ENCODE measurements at regions not wholly inside any gene's neighbourhood (a gene's known extent, or its start where the extent isn't known, plus 50 kb on each side); places are given as distances from the start of the nearest gene placed in this dataset.

DNA sequence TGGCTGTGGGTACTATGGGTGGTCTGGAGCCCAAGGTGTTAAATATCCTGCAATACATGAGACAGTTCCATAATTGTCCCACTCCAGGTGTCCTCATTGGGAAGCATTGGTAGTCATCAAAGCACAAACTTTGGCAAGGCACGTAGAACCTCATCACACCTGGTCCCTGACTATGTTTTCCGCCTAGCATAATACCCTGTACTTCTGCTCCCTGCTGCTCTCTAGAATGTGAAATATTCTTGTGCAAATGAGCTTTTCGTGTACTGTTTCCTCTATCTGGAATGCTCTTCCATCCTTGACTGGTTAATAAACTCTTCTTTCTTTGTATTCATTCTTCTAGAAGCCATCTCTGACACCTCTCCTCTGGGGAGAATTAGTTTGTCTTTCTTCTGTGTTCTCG, 103.2 kb downstream of the EBLN2 start:
- peaks cover 1% of the 10 kb centered on the region for H3K36me3 Mint-ChIP-seq (ENCODE audit: low read depth)
- H3K27ac Mint-ChIP-seq (ENCODE audit: unreplicated experiment): no peak overlapping the region
- no peaks in the 10 kb centered on the region for H3K4me1 Mint-ChIP-seq (ENCODE audit: low read depth)
- peaks cover 23% of the 10 kb centered on the region for H3K27me3 Mint-ChIP-seq (ENCODE audit: low read depth)
- H3K9me3 Mint-ChIP-seq (ENCODE audit: low read depth): peaks cover 3% of the 10 kb centered on the region
- TF ChIP-seq, protein P1, sequence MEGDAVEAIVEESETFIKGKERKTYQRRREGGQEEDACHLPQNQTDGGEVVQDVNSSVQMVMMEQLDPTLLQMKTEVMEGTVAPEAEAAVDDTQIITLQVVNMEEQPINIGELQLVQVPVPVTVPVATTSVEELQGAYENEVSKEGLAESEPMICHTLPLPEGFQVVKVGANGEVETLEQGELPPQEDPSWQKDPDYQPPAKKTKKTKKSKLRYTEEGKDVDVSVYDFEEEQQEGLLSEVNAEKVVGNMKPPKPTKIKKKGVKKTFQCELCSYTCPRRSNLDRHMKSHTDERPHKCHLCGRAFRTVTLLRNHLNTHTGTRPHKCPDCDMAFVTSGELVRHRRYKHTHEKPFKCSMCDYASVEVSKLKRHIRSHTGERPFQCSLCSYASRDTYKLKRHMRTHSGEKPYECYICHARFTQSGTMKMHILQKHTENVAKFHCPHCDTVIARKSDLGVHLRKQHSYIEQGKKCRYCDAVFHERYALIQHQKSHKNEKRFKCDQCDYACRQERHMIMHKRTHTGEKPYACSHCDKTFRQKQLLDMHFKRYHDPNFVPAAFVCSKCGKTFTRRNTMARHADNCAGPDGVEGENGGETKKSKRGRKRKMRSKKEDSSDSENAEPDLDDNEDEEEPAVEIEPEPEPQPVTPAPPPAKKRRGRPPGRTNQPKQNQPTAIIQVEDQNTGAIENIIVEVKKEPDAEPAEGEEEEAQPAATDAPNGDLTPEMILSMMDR (IDR thresholded peaks at IDR 0.05): no peak
- H3K4me3 Mint-ChIP-seq (ENCODE audit: unreplicated experiment): no peak overlapping the region
- no peak for DNase-seq (ENCODE audit: low spot score)

DNA sequence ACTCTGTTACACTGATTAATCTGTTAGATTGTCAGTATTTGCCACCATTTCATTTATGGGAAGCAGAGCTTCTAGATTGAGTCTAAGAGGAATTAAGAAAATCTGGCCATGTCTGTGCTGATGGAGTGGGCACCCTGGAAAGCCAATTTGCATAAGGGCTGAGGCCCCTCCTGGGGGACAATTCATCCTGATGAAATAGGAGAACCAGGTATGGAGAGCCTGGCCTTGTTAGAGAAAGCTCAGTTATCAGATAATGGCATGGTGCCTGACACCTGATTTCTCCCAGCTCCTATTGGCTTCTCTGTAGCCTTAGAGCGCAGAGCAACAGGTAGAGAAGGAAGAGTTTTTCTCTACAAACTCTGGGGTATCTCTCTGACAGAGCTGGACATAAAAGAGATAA, 114.2 kb downstream of the EBLN2 start:
- Mint-ChIP-seq H3K27ac (ENCODE audit: unreplicated experiment) (no peak overlapping the region), H3K4me3 (ENCODE audit: unreplicated experiment) (no peak overlapping the region), H3K9me3 (ENCODE audit: low read depth) (peaks cover 2% of the 10 kb centered on the region), H3K4me1 (ENCODE audit: low read depth) (no peaks in the 10 kb centered on the region), H3K27me3 (ENCODE audit: low read depth) (peaks cover 6% of the 10 kb centered on the region), H3K36me3 (ENCODE audit: low read depth) (no peaks in the 10 kb centered on the region)
- no peak for DNase-seq (ENCODE audit: low spot score)
- TF ChIP-seq, protein P1 (IDR thresholded peaks at IDR 0.05): no peak

- TF ChIP-seq, protein P1 (IDR thresholded peaks at IDR 0.05): no peak
- H3K36me3 Mint-ChIP-seq (ENCODE audit: low read depth): no peaks in the 10 kb centered on the region
- no peaks in the 10 kb centered on the region for H3K4me1 Mint-ChIP-seq (ENCODE audit: low read depth)
- H3K4me3 Mint-ChIP-seq (ENCODE audit: unreplicated experiment): no peak overlapping the region
- DNase-seq (ENCODE audit: low spot score): no peak
- peaks cover 2% of the 10 kb centered on the region for H3K9me3 Mint-ChIP-seq (ENCODE audit: low read depth)
- H3K27me3 Mint-ChIP-seq (ENCODE audit: low read depth): no peaks in the 10 kb centered on the region
- H3K27ac Mint-ChIP-seq (ENCODE audit: unreplicated experiment): no peak overlapping the region
Observed at GRCh38 chr3:73176941-73177340, 115.5 kb downstream of the EBLN2 start.

GRCh38 chr3:73177827-73178226, 116.4 kb downstream of the EBLN2 start:
- Mint-ChIP-seq H3K36me3 (ENCODE audit: low read depth) (no peaks in the 10 kb centered on the region), H3K4me1 (ENCODE audit: low read depth) (no peaks in the 10 kb centered on the region), H3K9me3 (ENCODE audit: low read depth) (peaks cover 2% of the 10 kb centered on the region), H3K4me3 (ENCODE audit: unreplicated experiment) (no peak overlapping the region), H3K27ac (ENCODE audit: unreplicated experiment) (no peak overlapping the region), H3K27me3 (ENCODE audit: low read depth) (peaks cover 4% of the 10 kb centered on the region)
- DNase-seq (ENCODE audit: low spot score): no peak
- TF ChIP-seq, protein P1 (IDR thresholded peaks at IDR 0.05): no peak

- Mint-ChIP-seq H3K36me3 (ENCODE audit: low read depth) (no peaks in the 10 kb centered on the region), H3K27ac (ENCODE audit: unreplicated experiment) (no peak overlapping the region), H3K4me1 (ENCODE audit: low read depth) (no peaks in the 10 kb centered on the region), H3K4me3 (ENCODE audit: unreplicated experiment) (no peak overlapping the region), H3K27me3 (ENCODE audit: low read depth) (peaks cover 9% of the 10 kb centered on the region), H3K9me3 (ENCODE audit: low read depth) (peaks cover 2% of the 10 kb centered on the region)
- TF ChIP-seq, protein P1 (IDR thresholded peaks at IDR 0.05): no peak
- DNase-seq (ENCODE audit: low spot score): no peak
Observed at GRCh38 chr3:73179601-73180000, 118.1 kb downstream of the EBLN2 start.

All from chondrocyte (in vitro differentiated cells).